ENCODE measurements at regions not wholly inside any gene's neighbourhood (a gene's known extent, or its start where the extent isn't known, plus 50 kb on each side); places are given as distances from the start of the nearest gene placed in this dataset.
"Not testable (repeated sequence)": the region's sequence is repeated elsewhere in the genome, so short reads cannot be mapped to it uniquely, and the experiment has no call there.

GRCh38 chr7:138328215-138328614 lies 131.8 kb upstream of the TRIM24 start:
- Histone ChIP-seq H3K9me3 (no peaks in the 10 kb centered on the region), H3K4me1 (no peaks in the 10 kb centered on the region), H3K27me3 (no peaks in the 10 kb centered on the region), H3K4me3 (replicated peaks in 1 of 3) (no peak overlapping the region), H3K36me3 (no peaks in the 10 kb centered on the region), H3K27ac (no peak overlapping the region)
- WGBS, 2 donors: 79 to 81% methylated on average over 2 of the region's 2 CpGs
- intact Hi-C loops (cut with DNase I): no loop called here
- TF ChIP-seq CTCF (IDR thresholded peaks at IDR 0.05) (no peak), POLR2A (IDR thresholded peaks at IDR 0.05) (no peak)
- DNase-seq: no peak

- H3K4me1 ChIP-seq; H3K4me3 ChIP-seq (replicated peaks in 1 of 3); DNase-seq; H3K27me3 ChIP-seq; intact Hi-C loops (cut with DNase I); H3K9me3 ChIP-seq; H3K36me3 ChIP-seq; H3K27ac ChIP-seq: not testable (repeated sequence)
- WGBS, 2 donors: 93 to 97% methylated on average over 5 of the region's 5 CpGs
These were observed 127.2 kb upstream of the TRIM24 start for GRCh38 chr7:138332850-138333249.

- TF ChIP-seq POLR2A (IDR thresholded peaks at IDR 0.05) (no peak), CTCF (IDR thresholded peaks at IDR 0.05) (no peak)
- peaks cover 0 to 5% of the 10 kb centered on the region in 2 donors for H3K4me1 ChIP-seq
- H3K36me3 ChIP-seq: no peaks in the 10 kb centered on the region
- peak; percentile 57 to 66 for DNase-seq
- H3K27ac ChIP-seq: peak overlapping the region in 2 of 3 donors; percentile 6 to 63
- intact Hi-C loops (cut with DNase I): no loop called here
- H3K4me3 ChIP-seq (replicated peaks in 1 of 3): no peak overlapping the region
- H3K27me3 ChIP-seq: no peaks in the 10 kb centered on the region
- H3K9me3 ChIP-seq: no peaks in the 10 kb centered on the region
These were observed 121.7 kb upstream of the TRIM24 start for GRCh38 chr7:138338361-138338760.

- H3K4me1 ChIP-seq; H3K4me3 ChIP-seq (replicated peaks in 1 of 3); H3K36me3 ChIP-seq; DNase-seq; H3K9me3 ChIP-seq; intact Hi-C loops (cut with DNase I); H3K27me3 ChIP-seq: not testable (repeated sequence)
- peak overlapping the region in 2 of 3 donors; percentile 30 to 63 for H3K27ac ChIP-seq
- 91 to 92% methylated on average over 7 of the region's 7 CpGs for WGBS, 2 donors
These were observed 120.8 kb upstream of the TRIM24 start for GRCh38 chr7:138339229-138339628.

- intact Hi-C loops (cut with DNase I): no loop called here
- Histone ChIP-seq H3K27ac (no peak overlapping the region), H3K27me3 (no peaks in the 10 kb centered on the region), H3K4me3 (replicated peaks in 1 of 3) (no peak overlapping the region), H3K36me3 (no peaks in the 10 kb centered on the region), H3K9me3 (no peaks in the 10 kb centered on the region), H3K4me1 (peaks cover 0 to 5% of the 10 kb centered on the region in 2 donors)
- TF ChIP-seq CTCF (IDR thresholded peaks at IDR 0.05) (no peak), POLR2A (IDR thresholded peaks at IDR 0.05) (no peak)
- 95 to 98% methylated on average over 4 of the region's 4 CpGs for WGBS, 2 donors
- no peak for DNase-seq
These were observed 117.1 kb upstream of the TRIM24 start for GRCh38 chr7:138342990-138343389.

GRCh38 chr7:138345567-138345966 lies 114.5 kb upstream of the TRIM24 start:
- WGBS, 2 donors: 77 to 83% methylated on average over 3 of the region's 3 CpGs
- intact Hi-C loops (cut with DNase I): no loop called here
- H3K9me3 ChIP-seq: no peaks in the 10 kb centered on the region

More at GRCh38 chr7:138345567-138345966, 114.5 kb upstream of the TRIM24 start:
- Histone ChIP-seq H3K27me3 (no peaks in the 10 kb centered on the region), H3K4me3 (replicated peaks in 1 of 3) (no peak overlapping the region), H3K36me3 (no peaks in the 10 kb centered on the region), H3K4me1 (no peaks in the 10 kb centered on the region), H3K27ac (no peak overlapping the region)
- no peak for DNase-seq
- TF ChIP-seq POLR2A (IDR thresholded peaks at IDR 0.05) (no peak), CTCF (IDR thresholded peaks at IDR 0.05) (no peak)
